HG03432 (cell line): ENCODE measurements at regions not wholly inside any gene's neighbourhood (a gene's known extent, or its start where the extent isn't known, plus 50 kb on each side); places are given as distances from the start of the nearest gene placed in this dataset.
A peak's percentile ranks its signal among the peaks of the same experiment; 100 is the strongest.

Source experiments
- ATAC-seq: cut with Tn5 transposase; IDR thresholded peaks from one replicate; pipeline ENCODE4 v1.9.1; 2021; ENCODE audit warnings: mild to moderate bottlenecking, moderate library complexity; ENCODE audit not compliant: unreplicated experiment

DNA sequence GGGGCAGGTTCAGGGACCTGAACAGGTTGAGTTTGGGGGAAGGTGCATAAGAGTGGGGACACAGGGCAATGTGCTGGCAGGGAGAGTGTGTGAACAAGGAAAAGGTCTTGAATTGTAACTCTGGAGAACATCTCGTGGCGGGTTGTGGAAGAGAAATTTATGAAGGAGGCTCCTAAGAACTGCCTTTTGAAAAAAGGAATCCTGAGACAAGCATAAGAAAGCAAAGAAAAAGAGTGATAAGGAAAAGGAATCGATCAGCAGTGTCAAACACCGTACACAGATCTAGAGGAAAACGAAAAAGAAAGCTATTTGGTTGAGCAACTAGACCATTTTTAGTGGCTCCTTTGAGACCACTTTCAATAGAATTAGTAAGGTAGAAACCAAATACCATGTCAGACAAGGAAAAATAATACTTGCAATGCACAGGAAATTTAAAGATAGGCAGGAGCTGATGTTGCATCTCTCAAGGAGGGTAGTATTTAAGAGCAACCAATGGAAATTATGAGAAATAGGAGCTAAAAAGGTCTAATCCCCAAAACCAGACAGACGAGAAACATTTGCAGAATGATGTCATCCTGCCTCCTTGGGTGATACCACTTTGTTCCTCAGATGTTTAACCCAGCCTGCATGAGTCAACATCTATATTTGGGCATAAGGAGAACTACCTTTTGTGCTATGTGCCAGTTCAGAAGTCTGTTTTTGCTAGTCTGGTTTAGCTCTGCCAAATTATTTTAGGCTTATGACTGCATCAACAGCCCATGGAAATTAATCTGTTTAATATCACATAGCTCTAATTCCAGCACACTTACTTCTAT lies 64.5 kb upstream of the STK38L start:
- ATAC-seq, result peak; percentile 95

- ATAC-seq, result no peak
These were observed 63.1 kb upstream of the STK38L start for GRCh38 chr12:27180906-27181505.

GRCh38 chr12:27183342-27183741 lies 60.7 kb upstream of the STK38L start:
- no peak for ATAC-seq

GRCh38 chr12:27185234-27186021 lies 58.7 kb upstream of the STK38L start:
- peak; percentile 93 for ATAC-seq

GRCh38 chr12:27186022-27186839 lies 57.9 kb upstream of the STK38L start:
- no peak for ATAC-seq

- no peak for ATAC-seq
These were observed 56.4 kb upstream of the STK38L start for GRCh38 chr12:27187697-27188096.

DNA sequence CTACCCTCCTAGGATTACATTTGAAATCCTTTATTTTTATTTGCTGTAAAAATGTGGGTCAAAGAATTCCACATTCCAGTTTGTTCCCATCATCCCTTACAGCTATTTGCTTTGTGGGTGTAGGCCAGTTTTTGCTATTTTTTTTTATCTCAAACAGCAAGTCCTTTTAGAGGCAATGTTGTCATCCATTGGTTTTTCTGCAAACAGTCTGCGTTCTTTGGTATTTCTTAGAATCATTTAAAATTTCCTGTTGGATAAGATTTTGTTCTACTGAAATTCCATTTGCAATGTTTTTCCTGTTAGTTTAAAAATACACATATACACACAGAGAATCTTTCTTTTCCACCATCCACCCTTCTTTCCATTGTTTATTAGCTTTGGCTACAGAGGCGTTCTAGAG lies 53.3 kb upstream of the STK38L start:
- ATAC-seq, result no peak

DNA sequence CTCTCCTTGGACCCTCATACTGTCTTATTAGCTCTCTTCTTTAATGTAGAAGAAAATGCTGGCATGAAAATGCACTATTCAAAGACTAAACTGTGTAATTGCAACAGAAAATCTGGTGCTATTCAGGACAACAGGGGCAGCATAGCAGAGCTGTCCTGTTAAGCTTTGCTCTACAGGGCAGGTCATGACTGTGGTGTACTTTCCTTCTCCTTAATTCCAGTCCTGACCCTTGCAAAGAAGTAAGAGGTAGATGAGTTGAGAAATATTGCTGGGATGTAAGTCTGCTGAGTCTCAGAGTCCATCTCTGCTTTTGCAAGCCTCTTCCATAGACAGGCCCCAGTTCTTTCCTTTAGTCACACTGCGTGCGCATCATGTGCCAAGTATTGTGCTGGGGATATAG lies 52.6 kb upstream of the STK38L start:
- ATAC-seq, result no peak

GRCh38 chr12:27192118-27192802 lies 51.8 kb upstream of the STK38L start:
- ATAC-seq, result no peak

- ATAC-seq, result no peak
These were observed 51.0 kb upstream of the STK38L start for GRCh38 chr12:27193106-27193505.

DNA sequence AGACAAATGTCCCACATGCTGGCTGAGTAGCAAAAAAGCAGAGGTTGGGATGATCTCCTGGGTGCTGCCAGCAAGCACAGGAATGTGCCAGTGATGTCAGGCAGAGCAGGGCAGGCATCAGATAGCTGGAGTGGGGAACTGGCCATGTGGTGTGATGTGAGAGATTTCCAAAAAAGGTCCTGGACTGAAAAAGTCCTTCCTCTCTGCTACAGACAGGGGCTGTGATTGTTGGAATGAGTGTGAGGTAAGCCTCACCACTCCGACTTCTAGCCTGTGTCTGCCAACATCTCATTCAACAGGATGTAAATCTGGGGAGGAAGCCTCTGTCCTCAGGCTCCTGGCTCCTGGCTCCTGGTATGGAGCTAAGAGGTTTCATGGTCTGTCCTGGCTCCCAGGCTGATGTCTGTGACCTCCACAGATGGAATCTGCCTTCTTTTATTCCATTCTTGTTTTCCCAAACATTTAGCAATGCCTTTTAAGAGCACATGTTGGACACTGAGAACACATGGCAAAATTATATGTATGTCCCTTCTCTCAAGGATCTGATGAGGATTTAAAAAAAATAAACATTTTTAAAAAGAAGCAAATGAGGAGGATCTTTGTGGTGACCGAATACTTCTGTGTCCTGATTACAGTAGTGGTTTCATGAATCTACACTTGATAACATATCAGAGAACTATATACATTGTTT lies 50.1 kb upstream of the STK38L start:
- no peak for ATAC-seq
